HEK293 (cell line): ENCODE measurements at regions not wholly inside any gene's neighbourhood (a gene's known extent, or its start where the extent isn't known, plus 50 kb on each side); places are given as distances from the start of the nearest gene placed in this dataset.

Experiments used
- KLF9 ChIP-seq: fragments of 450-650 bp; formaldehyde crosslinking; IDR thresholded peaks from 2 replicates; pipeline ENCODE4 v1.5.1; 2016; ENCODE audit warnings: missing biosample characterization, missing genetic modification characterization, low read depth
- SP3 ChIP-seq: fragments of 450-650 bp; formaldehyde crosslinking; IDR thresholded peaks from 2 replicates; pipeline ENCODE4 v1.5.1; 2016; ENCODE audit warnings: missing biosample characterization, missing genetic modification characterization
- ZNF426 ChIP-seq: fragments of 450-650 bp; formaldehyde crosslinking; IDR thresholded peaks from 2 replicates; pipeline ENCODE4 v1.5.1; 2017; ENCODE audit warnings: missing biosample characterization, missing genetic modification characterization, mild to moderate bottlenecking, inconsistent platforms, moderate library complexity
- ZNF544 ChIP-seq: fragments of 450-650 bp; formaldehyde crosslinking; IDR thresholded peaks from 2 replicates; pipeline ENCODE4 v1.5.0; 2017; ENCODE audit warnings: missing biosample characterization, missing genetic modification characterization
- ZNF626 ChIP-seq: fragments of 450-650 bp; sonication (Bioruptor Pico); formaldehyde crosslinking; IDR thresholded peaks from 2 replicates; pipeline ENCODE4 v1.5.1; 2018; ENCODE audit warnings: missing biosample characterization, missing genetic modification characterization, inconsistent platforms
- TF ChIP-seq, protein P1 (sequence below): fragments of 450-650 bp; formaldehyde crosslinking; conservative IDR thresholded peaks from 2 replicates; pipeline ENCODE4 v1.5.1; 2016; ENCODE audit warnings: low read depth, missing biosample characterization, missing genetic modification characterization

DNA sequence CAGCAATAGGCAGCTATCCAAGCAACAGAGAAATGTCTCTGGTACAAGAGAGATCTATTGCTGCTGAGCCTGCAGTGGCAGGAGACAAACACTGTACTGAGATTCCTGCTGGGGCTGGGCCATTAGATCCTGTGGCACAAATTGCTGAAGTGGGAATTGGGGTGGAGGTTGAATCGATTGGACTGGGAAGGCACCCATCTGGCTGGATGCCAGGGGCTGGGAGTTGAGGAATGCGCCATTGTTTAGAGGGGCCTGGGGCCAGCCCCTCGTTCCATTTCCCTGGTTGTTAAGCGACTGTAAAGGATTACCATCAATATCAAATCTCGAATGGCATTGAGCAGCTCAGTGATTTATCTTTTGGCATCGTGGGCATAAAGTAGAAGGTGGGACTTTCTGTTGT lies 54.1 kb upstream of the ARL4D start:
- TF ChIP-seq ZNF544 (tag by site-specific recombination) (no peak), ZNF426 (tag by site-specific recombination) (no peak), SP3 (tag by site-specific recombination) (no peak), ZNF626 (tag by site-specific recombination) (no peak), KLF9 (tag by site-specific recombination) (no peak)
- TF ChIP-seq, protein P1, sequence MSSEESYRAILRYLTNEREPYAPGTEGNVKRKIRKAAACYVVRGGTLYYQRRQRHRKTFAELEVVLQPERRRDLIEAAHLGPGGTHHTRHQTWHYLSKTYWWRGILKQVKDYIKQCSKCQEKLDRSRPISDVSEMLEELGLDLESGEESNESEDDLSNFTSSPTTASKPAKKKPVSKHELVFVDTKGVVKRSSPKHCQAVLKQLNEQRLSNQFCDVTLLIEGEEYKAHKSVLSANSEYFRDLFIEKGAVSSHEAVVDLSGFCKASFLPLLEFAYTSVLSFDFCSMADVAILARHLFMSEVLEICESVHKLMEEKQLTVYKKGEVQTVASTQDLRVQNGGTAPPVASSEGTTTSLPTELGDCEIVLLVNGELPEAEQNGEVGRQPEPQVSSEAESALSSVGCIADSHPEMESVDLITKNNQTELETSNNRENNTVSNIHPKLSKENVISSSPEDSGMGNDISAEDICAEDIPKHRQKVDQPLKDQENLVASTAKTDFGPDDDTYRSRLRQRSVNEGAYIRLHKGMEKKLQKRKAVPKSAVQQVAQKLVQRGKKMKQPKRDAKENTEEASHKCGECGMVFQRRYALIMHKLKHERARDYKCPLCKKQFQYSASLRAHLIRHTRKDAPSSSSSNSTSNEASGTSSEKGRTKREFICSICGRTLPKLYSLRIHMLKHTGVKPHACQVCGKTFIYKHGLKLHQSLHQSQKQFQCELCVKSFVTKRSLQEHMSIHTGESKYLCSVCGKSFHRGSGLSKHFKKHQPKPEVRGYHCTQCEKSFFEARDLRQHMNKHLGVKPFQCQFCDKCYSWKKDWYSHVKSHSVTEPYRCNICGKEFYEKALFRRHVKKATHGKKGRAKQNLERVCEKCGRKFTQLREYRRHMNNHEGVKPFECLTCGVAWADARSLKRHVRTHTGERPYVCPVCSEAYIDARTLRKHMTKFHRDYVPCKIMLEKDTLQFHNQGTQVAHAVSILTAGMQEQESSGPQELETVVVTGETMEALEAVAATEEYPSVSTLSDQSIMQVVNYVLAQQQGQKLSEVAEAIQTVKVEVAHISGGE (tag by site-specific recombination), result no peak
